HG03571 (cell line): ENCODE measurements at regions not wholly inside any gene's neighbourhood (a gene's known extent, or its start where the extent isn't known, plus 50 kb on each side); places are given as distances from the start of the nearest gene placed in this dataset.

Source experiments
- ATAC-seq: cut with Tn5 transposase; IDR thresholded peaks from one replicate; pipeline ENCODE4 v1.9.1; 2021; ENCODE audit not compliant: unreplicated experiment

DNA sequence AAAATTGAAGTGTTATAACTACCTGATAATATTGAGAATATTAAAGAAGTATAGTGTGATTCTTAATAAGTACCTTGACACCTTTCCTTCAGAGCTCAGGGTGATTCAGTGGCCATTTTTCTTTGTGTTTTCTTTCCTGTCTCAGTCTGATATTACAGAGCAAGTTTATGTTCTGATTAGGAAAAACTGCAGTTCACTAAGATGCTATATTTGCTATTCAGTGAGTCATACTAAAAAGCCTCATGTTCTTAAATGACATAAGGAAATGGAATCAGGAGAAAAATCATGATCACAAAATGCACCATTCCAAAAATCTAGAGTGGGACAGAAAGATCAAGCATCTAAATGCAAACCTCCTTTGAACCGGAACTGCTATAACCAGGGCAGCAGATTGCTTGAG is 390.6 kb upstream of the ATP2B1 start:
- no peak for ATAC-seq

DNA sequence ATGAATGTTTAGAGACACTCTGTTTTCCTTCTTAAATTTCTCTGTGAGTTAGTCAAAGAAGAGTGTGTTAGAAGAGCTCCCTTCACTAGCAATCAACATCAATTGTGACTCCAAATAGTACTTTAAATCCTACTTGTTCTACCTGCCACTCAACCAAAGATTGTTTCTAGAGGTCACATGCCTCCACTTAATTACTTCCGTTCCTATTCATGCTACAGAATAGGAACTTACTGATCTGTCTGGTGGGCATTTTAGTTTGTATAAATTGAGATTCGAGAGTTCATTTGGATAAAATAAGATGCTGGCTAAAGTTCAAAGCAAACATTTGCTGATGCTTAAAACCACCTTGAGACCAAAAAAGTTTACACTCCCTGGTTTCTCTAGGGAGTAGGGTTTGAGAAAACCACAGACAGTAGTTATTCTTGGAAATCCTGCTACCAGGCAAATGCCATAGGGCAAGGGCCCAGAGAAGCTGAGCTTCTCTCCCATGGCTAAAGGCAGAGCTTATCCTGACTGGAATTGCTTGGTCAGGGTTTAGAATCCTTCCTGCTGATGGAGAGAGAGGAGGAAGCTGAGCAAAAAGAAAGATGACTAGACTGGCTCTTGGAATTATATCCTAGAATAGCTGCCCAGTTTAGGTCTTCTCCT is 389.6 kb upstream of the ATP2B1 start:
- ATAC-seq, result no peak

DNA sequence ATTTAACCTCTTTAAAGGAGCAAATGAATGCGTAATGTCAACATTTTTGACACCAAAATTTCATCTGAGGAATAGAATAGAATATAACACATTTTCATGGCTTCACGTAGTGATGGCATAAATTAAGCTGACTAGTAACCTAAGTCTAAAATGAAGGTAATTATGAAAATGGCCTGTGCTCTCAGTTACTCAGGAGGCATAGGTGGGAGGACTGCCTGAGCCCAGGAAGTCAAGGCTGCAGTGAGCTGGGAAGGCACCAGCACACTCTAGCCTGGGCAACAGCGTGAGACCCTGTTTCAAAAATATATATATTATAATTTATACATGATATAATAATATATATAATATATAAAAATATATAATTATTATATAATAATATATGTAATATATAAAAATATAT is 383.2 kb upstream of the ATP2B1 start:
- no peak for ATAC-seq

DNA sequence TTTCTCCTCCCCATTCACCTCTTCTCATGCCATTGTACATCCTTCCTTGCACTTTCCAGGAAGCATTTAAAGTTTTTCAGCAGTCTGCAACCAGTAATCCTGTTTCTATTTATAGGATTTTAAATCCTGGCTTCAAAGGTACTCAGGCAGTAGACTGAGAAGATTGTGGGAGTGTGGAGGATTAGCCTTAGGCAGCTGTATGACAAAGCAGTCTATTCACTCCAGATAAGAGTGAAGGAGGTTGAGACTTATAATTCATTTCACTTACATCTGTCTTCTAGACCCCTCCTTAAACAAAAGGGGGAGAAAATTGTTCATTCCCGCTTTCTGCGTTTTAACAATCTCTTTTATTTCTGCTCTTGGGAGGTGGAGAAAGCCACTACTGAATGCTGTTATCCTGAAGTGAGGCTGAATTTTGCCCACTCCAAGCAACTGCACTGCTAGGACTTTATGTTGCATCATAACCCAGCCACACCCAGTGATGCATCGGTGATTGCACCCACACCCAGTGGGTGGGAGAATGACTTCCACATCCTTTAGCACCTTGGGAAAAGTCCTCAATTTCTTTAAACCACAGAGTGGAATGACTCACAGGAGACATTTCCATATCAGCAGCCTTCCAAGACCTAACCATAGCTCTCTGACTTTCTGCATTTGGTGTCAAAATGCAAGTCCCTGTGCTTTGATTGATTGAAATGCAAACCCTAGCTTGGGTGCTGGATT is 382.5 kb upstream of the ATP2B1 start:
- ATAC-seq, result no peak

DNA sequence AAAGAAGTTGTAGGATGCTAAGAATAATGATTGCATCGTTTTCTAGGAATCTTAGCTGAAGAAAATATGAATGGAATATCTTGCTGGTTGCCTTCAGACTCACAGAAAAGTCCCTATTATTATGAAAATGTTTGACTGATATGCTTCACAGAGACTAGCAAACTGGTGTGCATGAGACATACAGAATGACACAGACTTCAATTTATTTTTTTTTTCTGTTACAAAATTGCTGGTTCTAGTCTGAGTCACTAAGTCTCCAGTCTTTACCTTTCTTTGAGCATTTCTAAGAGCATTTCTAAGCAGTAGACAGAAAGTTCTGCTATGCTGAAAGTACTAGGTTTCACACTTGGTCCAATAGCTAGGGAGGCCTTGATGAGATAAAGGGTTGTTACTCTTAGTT is 377.6 kb upstream of the ATP2B1 start:
- ATAC-seq, result no peak

DNA sequence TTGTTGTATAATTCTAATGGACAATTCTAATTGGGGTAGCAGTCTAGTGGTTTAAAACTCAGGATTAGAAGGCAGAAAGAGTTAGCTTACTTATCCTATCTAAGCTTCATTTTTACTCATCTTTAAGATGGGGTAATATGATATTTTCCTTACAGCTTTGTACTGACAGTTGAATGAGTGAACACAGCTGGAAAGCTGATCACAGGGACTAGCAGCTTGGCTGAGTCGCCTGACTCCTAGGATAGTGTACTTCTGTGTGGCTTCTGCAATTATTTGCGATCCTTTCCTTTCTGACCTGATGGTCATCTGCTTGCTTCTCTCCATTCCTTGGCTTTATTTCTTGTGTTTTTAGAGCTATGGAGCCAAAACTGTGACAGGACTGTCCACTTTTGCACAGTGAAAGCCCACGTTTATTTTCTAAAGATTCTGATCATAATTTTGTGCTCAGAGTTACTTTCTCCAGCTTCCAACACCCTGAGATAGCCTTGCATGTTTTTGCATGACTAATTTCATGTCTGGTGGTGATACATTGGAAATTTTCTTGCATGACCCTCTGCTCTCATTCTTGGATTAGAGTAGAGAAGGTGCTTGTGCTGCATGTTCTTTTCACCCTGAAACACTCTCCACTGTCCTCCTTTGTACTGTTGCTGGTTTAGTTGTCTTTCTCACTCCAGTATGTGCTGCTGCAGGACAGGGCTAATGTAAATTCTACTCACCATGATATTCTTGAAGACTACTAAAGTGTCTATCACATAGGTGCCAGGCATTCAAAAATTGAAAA is 377.0 kb upstream of the ATP2B1 start:
- no peak for ATAC-seq

DNA sequence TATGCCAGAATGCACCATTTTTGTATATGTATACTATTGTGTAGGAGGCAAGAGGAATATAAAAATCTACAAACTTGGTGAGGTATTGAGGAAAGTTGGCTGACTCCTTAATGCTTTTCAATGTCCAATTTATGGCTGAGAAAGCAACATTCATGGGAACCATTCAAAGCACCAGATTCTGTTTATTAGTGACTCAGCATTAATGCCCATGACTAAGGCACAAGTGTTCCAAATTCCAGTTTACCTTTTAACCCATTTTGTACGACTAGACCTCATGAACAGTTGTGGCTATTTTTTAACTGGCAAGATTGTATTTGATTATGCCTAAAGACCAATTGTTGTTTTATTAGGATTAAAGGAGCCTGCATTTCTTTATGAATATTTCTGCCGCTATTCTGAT is 375.4 kb upstream of the ATP2B1 start:
- ATAC-seq, result no peak

DNA sequence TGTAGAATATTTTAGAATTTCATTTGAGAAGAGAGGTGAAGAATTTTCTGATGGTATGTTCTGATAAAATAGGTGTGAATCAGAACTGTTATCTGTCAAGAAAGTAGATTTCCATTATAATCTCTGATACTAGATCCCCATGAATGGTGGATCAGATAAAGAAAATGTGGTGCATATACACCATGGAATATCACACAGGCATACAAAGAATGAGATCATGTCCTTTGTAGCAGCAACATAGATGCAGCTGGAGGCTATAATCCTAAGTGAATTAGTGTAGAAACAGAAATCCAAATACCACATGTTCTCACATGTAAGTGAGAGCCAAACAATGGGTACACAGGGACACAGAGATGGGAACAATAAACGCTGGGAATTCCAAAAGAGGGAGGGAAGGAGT is 372.0 kb upstream of the ATP2B1 start:
- ATAC-seq, result no peak

DNA sequence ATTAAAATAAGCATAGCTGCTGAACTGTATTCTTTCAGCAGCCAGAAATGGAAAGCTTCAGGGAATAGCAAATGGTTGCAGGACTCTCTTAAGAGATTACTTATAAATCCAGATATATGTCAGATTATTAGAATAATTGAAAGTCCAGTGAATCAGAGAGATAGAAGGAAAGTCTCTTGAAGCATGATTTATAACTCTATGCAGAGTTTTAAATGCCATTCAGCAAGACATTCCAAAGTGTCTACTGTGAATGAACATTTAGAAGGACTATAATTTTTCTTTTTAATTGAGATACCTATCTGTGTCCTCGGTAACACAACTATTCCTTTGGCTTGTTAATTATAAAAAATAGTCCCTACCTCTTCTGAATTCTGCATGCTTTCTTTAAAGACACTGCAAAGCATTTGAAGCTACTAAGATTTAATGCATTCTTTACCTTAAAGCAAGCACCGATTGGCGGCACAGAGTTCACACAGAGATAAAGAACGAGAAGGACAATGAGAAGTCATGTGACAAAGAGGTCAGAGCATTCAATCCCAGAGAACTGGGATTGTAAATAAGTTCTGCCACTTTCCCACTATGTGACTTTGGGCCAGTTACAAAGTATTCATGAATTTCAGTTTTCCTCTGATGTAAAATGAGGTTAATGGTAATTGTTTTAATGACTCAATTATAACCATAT is 371.0 kb upstream of the ATP2B1 start:
- no peak for ATAC-seq

DNA sequence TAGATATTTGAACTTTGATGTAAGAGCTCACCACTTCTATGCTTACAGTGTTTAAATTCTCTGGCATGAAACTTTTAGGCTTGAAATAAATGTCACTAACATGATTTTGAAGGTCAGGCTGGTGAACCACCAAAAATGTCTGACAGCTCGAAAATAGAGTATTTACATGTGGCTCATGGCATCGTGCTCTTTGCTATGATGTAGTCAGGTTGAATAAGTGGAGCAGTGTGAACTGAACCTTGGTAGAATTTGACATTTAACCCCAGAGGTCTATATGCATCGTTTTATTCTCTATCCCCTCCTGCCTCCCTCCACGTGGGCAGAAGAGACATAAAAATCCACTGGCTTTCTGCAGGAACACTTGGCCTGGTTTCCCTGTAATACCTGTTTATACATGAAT is 369.7 kb upstream of the ATP2B1 start:
- no peak for ATAC-seq

DNA sequence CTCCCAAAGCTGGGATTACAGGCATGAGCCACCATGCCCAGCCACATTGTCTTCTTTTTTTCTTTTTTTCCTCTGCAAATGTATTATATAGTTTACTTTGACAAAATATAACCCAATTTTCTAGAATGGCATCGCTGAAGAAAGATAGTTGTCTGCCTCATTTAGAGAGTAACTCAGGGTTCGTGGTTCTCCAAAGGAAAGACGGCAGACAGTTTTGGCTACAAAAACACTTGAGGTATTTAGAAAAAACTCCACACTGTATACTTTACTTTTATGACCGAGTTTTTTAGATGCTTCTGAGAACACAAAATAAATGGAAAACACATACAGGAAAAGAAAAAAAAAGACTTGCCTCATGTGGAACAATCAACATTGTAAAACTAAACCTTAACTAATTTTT is 369.1 kb upstream of the ATP2B1 start:
- ATAC-seq, result no peak

DNA sequence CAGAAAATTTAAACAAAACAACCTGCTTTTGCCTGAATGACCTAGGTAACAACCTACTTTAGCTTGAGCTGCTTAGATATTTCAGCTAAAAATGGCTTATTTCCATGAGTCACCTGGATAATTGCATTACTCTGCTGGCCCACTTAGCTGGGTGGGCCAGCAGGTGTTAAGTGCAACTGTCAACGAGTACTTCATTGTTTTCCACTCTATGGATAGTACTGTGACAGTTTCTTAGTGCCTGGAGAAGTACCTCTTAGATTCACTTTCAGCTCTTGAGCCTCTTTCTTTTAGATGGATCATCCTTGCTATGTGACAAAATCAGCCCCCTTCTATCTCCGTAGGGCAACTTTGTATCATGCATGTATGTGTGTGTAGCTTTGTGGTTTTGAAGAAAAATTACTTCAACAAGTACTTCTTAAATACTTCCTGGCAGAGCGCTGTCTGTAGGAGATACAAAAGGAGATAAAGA is 368.2 kb upstream of the ATP2B1 start:
- ATAC-seq, result no peak

DNA sequence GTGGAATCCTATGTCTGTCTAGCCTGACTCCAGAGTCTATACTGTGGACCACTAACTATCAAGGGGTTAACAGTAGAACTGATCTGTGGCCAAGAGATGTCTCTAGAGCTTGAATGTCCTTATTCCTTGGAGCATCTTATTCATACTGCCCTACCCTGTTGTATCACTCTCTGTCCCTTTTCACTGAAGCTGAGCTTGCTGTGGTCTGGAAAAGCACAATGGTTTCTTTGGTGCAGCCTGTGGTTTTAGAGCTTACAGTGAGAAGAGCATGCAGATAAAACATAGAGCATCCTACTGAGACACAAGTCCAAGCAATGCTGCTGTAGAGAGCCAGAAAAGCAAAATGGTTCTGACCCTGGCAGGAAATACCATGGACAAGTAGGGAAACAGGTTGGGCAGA is 367.0 kb upstream of the ATP2B1 start:
- ATAC-seq, result no peak

DNA sequence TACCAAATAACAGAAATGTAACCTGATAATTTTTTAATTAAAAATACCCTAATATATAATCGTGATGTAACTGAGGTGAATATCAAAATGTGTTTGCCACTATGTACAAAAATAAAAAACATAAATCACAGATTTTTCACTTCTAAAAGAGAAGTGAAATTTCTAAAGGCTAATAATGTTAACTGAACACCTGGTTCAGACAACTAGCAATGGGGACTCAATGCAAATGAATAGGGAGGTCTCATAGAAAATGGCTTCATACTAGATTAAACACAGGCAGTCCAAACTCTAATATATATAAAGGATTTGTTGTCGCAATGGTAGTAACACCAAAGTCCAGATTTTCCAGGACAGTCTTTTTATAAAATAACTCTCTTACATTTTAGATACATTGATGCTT is 365.4 kb upstream of the ATP2B1 start:
- ATAC-seq, result no peak

DNA sequence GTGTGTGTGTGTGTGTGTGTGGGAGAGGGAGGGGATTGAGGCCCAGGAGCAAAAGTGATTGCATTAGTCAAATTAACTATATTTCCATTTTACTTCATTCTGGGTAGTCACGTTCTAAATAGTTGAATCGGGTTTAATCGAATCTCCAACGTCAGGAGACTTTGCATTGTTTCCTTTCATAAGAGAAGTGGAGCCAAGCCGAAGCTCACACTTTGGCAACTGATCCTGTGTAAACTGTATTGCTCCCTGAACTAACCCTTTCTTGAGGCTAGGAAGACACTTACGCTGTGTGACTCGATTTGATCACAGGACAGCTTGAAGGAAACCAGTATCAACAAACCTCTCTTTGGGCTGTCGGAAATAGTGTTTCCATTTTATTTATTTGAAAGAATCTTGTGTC is 363.4 kb upstream of the ATP2B1 start:
- no peak for ATAC-seq

DNA sequence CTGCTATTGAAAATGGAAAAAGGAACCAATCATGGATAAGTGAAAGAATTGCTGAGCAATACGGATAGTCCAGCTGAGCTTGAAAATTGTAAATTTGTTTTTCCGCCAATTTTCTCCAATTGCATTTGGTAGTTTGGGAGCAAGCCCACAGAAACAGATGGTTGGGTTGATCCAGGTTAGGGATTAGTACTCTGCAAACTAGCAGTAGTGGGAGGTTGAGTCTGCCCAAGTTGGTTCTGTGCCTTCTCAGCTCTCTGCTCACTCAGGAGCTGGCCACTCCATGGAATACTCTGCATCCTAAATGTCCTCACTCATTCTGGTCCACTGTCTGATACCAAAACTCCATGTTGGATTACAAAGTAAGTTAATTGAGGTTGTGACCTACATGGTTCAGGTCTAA is 361.1 kb upstream of the ATP2B1 start:
- no peak for ATAC-seq

DNA sequence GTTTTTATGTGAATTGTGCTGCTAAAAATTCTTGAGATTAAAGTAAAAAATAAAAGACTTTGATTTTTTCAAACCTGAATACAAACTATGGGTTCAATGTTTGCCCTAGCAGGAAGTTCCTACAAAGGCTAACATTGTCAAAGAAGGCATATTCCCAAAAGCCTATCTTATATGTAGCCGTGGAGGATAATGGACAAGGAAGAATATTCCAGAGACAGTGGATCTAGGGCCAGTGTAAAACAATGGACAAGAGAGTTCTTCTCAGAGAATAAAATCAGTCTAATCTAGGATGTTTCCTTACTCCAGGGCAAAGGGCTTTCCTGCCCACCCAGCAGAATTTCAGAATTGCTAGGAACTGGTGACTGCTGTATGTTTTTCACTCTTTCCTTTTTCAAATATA is 359.2 kb upstream of the ATP2B1 start:
- ATAC-seq, result no peak

DNA sequence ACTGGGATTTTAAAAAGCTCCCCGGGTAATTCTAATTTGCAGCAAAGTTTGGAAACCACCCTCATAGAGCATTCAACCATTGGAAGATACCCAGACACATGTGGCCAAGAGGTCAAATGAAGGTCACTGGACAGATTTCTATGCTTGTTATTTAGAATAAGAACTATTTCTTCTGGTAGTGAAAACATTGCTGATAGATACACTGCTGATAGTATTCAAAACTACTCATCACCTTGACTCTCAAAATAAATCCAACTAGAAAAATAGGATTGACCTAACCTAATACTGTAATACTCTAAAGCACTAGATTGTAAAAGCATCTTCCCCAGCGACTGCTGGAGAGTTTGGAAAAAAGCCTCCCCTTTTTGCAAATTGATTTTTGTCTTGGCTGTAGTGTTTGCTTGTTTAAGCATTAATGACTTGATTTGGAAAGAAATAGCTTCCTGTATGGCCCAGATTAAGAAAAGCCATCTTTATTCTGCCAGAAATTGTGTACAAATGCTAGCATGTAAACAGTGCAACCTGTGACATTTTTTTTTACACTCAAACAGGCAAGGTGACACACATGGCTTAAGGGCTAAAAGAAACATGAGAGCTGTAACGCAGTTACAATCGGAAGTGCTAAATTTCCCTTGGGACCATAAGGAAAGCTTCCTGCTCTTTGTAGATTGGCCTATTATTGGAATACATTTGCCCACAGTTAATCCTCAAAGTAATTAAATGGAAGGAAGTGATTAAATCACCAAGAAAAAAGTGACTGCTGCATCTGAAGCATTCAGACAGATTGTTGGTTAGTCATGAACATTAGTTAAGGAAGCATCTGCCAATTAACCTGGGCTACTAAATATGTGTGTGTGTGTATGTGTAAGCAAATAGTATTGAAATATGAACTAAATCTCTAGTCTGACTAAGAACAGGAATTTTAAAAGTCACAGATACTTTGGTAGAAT is 356.5 kb upstream of the ATP2B1 start:
- ATAC-seq, result no peak

DNA sequence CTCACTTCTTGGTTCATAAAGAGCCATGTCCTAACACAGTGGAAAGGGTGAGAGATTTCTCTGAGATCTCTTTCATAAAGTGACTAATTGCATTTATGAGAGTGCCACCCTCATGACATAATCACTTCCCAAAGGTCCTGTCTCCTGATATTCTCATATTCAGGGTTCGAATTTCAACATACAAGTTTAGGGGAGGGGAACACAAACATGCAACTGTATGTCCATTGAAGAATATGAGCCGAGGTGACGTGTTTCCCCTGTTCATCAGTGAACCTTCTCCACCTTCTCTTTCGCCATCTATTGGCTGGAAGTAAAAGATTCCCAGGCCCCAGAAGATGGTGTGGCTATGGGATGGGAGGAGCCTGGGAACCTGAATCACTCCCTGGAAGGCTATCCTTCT is 354.2 kb upstream of the ATP2B1 start:
- no peak for ATAC-seq

DNA sequence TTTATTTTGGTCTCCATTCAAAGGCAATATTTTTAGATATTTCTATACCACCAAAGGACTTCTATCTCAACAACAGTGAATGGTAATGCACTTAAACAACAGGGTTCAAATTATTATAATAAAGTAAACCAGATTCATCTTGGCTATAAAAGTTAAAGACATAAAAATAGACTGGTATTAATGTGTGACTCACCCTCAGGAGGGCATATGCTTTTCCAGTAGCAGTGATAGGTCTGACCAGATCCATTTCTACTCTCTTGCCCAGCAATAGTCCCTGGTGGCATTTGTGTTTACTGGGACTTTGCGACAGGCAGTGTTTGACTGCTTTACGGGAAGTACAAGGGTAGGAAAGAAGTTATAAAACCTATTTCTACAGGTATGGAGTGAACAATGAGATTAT is 353.2 kb upstream of the ATP2B1 start:
- no peak for ATAC-seq
